ENCODE measurements at regions not wholly inside any gene's neighbourhood (a gene's known extent, or its start where the extent isn't known, plus 50 kb on each side); places are given as distances from the start of the nearest gene placed in this dataset.
A peak's percentile ranks its signal among the peaks of the same experiment; 100 is the strongest.
"Not testable (repeated sequence)": the region's sequence is repeated elsewhere in the genome, so short reads cannot be mapped to it uniquely, and the experiment has no call there.

- DNase-seq (ENCODE audit: extremely low read depth in 1 of 11, low read depth in 9 of 11, low spot score in 4 of 11): no peak
Observed at GRCh38 chr10:34058845-34059614, 724.6 kb upstream of the NRP1 start.

GRCh38 chr10:34055410-34055985, 721.0 kb upstream of the NRP1 start:
- not testable (repeated sequence) for DNase-seq (ENCODE audit: extremely low read depth in 1 of 11, low read depth in 9 of 11, low spot score in 4 of 11)

- DNase-seq (ENCODE audit: extremely low read depth in 1 of 11, low read depth in 9 of 11, low spot score in 4 of 11): no peak
Observed at GRCh38 chr10:34049887-34050286, 715.4 kb upstream of the NRP1 start.

GRCh38 chr10:34049469-34049868, 715.0 kb upstream of the NRP1 start:
- DNase-seq (ENCODE audit: extremely low read depth in 1 of 11, low read depth in 9 of 11, low spot score in 4 of 11): no peak

- DNase-seq (ENCODE audit: extremely low read depth in 1 of 11, low read depth in 9 of 11, low spot score in 4 of 11): no peak
Observed at GRCh38 chr10:34047389-34047788, 712.9 kb upstream of the NRP1 start.

- peak in 4 of 11 donors; percentile 15 to 34 (median 20) for DNase-seq (ENCODE audit: extremely low read depth in 1 of 11, low read depth in 9 of 11, low spot score in 4 of 11)
Observed at GRCh38 chr10:34046506-34047034, 712.1 kb upstream of the NRP1 start.

- DNase-seq (ENCODE audit: extremely low read depth in 1 of 11, low read depth in 9 of 11, low spot score in 4 of 11): no peak
Observed at GRCh38 chr10:34045571-34046190, 711.2 kb upstream of the NRP1 start.

GRCh38 chr10:34041871-34042270, 707.4 kb upstream of the NRP1 start:
- no peak for DNase-seq (ENCODE audit: extremely low read depth in 1 of 11, low read depth in 9 of 11, low spot score in 4 of 11)

- DNase-seq (ENCODE audit: extremely low read depth in 1 of 11, low read depth in 9 of 11, low spot score in 4 of 11): no peak
Observed at GRCh38 chr10:34037499-34037898, 703.0 kb upstream of the NRP1 start.

GRCh38 chr10:34035241-34035790, 700.8 kb upstream of the NRP1 start:
- not testable (repeated sequence) for DNase-seq (ENCODE audit: extremely low read depth in 1 of 11, low read depth in 9 of 11, low spot score in 4 of 11)

- no peak for DNase-seq (ENCODE audit: extremely low read depth in 1 of 11, low read depth in 9 of 11, low spot score in 4 of 11)
Observed at GRCh38 chr10:34033078-34033477, 698.6 kb upstream of the NRP1 start.

GRCh38 chr10:34032564-34032963, 698.1 kb upstream of the NRP1 start:
- DNase-seq (ENCODE audit: extremely low read depth in 1 of 11, low read depth in 9 of 11, low spot score in 4 of 11): no peak

- DNase-seq (ENCODE audit: extremely low read depth in 1 of 11, low read depth in 9 of 11, low spot score in 4 of 11): no peak
Observed at GRCh38 chr10:34031400-34031799, 696.9 kb upstream of the NRP1 start.

- DNase-seq (ENCODE audit: extremely low read depth in 1 of 11, low read depth in 9 of 11, low spot score in 4 of 11): no peak
Observed at GRCh38 chr10:34029455-34029854, 695.0 kb upstream of the NRP1 start.

GRCh38 chr10:34028936-34029335, 694.5 kb upstream of the NRP1 start:
- no peak for DNase-seq (ENCODE audit: extremely low read depth in 1 of 11, low read depth in 9 of 11, low spot score in 4 of 11)

GRCh38 chr10:34024693-34025425, 690.4 kb upstream of the NRP1 start:
- no peak for DNase-seq (ENCODE audit: extremely low read depth in 1 of 11, low read depth in 9 of 11, low spot score in 4 of 11)

- DNase-seq (ENCODE audit: extremely low read depth in 1 of 11, low read depth in 9 of 11, low spot score in 4 of 11): no peak
Observed at GRCh38 chr10:34024282-34024681, 689.8 kb upstream of the NRP1 start.

- no peak for DNase-seq (ENCODE audit: extremely low read depth in 1 of 11, low read depth in 9 of 11, low spot score in 4 of 11)
Observed at GRCh38 chr10:34022195-34022594, 687.7 kb upstream of the NRP1 start.

GRCh38 chr10:34018784-34019183, 684.3 kb upstream of the NRP1 start:
- DNase-seq (ENCODE audit: extremely low read depth in 1 of 11, low read depth in 9 of 11, low spot score in 4 of 11): no peak

Measured in renal cortex interstitium (tissue), 11 donors.